ENCODE measurements at regions not wholly inside any gene's neighbourhood (a gene's known extent, or its start where the extent isn't known, plus 50 kb on each side); places are given as distances from the start of the nearest gene placed in this dataset.

DNA sequence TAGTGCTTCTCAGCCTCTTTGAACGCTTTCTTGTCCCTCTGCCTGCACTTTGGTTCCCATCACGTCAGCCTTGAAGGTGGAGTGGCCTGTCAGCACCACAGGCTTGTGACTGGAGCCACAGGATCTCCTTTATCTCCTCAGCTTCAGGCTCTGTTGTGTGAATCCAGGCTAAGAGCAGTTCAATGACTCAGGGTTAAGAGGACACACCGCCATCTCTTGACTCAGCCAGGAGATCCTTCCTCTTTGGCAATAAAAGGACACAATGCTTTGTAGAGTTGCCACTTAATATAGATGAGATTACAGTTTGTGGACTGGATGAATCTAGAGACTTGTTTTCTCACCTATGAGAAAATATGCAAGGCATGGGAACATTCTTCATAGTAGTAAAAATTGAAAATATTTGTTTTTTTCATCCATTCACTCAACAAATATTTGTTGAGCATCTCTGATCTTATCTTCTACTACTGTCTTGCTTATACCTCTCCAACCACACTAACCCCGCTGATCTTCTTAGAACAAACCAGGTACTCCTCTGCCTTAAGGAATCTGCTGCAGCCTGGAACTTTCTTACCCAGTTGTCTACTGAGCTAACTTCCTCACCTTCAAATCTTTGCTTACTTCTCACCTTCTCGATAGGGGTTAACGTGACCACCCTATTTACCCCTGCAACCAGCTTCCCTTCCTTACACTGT is 62.3 kb downstream of the UCHL1 start (continued):
- TF ChIP-seq, protein P1, sequence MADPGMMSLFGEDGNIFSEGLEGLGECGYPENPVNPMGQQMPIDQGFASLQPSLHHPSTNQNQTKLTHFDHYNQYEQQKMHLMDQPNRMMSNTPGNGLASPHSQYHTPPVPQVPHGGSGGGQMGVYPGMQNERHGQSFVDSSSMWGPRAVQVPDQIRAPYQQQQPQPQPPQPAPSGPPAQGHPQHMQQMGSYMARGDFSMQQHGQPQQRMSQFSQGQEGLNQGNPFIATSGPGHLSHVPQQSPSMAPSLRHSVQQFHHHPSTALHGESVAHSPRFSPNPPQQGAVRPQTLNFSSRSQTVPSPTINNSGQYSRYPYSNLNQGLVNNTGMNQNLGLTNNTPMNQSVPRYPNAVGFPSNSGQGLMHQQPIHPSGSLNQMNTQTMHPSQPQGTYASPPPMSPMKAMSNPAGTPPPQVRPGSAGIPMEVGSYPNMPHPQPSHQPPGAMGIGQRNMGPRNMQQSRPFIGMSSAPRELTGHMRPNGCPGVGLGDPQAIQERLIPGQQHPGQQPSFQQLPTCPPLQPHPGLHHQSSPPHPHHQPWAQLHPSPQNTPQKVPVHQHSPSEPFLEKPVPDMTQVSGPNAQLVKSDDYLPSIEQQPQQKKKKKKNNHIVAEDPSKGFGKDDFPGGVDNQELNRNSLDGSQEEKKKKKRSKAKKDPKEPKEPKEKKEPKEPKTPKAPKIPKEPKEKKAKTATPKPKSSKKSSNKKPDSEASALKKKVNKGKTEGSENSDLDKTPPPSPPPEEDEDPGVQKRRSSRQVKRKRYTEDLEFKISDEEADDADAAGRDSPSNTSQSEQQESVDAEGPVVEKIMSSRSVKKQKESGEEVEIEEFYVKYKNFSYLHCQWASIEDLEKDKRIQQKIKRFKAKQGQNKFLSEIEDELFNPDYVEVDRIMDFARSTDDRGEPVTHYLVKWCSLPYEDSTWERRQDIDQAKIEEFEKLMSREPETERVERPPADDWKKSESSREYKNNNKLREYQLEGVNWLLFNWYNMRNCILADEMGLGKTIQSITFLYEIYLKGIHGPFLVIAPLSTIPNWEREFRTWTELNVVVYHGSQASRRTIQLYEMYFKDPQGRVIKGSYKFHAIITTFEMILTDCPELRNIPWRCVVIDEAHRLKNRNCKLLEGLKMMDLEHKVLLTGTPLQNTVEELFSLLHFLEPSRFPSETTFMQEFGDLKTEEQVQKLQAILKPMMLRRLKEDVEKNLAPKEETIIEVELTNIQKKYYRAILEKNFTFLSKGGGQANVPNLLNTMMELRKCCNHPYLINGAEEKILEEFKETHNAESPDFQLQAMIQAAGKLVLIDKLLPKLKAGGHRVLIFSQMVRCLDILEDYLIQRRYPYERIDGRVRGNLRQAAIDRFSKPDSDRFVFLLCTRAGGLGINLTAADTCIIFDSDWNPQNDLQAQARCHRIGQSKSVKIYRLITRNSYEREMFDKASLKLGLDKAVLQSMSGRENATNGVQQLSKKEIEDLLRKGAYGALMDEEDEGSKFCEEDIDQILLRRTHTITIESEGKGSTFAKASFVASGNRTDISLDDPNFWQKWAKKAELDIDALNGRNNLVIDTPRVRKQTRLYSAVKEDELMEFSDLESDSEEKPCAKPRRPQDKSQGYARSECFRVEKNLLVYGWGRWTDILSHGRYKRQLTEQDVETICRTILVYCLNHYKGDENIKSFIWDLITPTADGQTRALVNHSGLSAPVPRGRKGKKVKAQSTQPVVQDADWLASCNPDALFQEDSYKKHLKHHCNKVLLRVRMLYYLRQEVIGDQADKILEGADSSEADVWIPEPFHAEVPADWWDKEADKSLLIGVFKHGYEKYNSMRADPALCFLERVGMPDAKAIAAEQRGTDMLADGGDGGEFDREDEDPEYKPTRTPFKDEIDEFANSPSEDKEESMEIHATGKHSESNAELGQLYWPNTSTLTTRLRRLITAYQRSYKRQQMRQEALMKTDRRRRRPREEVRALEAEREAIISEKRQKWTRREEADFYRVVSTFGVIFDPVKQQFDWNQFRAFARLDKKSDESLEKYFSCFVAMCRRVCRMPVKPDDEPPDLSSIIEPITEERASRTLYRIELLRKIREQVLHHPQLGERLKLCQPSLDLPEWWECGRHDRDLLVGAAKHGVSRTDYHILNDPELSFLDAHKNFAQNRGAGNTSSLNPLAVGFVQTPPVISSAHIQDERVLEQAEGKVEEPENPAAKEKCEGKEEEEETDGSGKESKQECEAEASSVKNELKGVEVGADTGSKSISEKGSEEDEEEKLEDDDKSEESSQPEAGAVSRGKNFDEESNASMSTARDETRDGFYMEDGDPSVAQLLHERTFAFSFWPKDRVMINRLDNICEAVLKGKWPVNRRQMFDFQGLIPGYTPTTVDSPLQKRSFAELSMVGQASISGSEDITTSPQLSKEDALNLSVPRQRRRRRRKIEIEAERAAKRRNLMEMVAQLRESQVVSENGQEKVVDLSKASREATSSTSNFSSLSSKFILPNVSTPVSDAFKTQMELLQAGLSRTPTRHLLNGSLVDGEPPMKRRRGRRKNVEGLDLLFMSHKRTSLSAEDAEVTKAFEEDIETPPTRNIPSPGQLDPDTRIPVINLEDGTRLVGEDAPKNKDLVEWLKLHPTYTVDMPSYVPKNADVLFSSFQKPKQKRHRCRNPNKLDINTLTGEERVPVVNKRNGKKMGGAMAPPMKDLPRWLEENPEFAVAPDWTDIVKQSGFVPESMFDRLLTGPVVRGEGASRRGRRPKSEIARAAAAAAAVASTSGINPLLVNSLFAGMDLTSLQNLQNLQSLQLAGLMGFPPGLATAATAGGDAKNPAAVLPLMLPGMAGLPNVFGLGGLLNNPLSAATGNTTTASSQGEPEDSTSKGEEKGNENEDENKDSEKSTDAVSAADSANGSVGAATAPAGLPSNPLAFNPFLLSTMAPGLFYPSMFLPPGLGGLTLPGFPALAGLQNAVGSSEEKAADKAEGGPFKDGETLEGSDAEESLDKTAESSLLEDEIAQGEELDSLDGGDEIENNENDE (IDR thresholded peaks at IDR 0.05; ENCODE audit: insufficient replicate concordance, low read length) = no peak
- TF ChIP-seq MAX (IDR thresholded peaks at IDR 0.05) = no peak
- TF ChIP-seq BCL11A (IDR thresholded peaks at IDR 0.05; ENCODE audit: low read depth in 2 of 2, low read length in 2 of 2) = no peak
- TF ChIP-seq E2F6 (IDR thresholded peaks at IDR 0.05) = no peak
